Osteocyte (in vitro differentiated cells): ENCODE measurements at regions not wholly inside any gene's neighbourhood (a gene's known extent, or its start where the extent isn't known, plus 50 kb on each side); places are given as distances from the start of the nearest gene placed in this dataset.

Experiments used
- DNase-seq: peaks from one replicate; pipeline ENCODE4 v3.0.0; 2021; ENCODE audit warnings: mixed read lengths; ENCODE audit not compliant: unreplicated experiment; ENCODE audit errors: extremely low spot score
- H3K27ac Mint-ChIP-seq: one replicate; pipeline ENCODE4 v1.8.0; 2021; ENCODE audit warnings: mild to moderate bottlenecking, mixed read lengths; ENCODE audit not compliant: unreplicated experiment
- H3K27me3 Mint-ChIP-seq: one replicate; pipeline ENCODE4 v1.8.0; 2021; ENCODE audit warnings: mixed read lengths; ENCODE audit not compliant: unreplicated experiment
- H3K36me3 Mint-ChIP-seq: one replicate; pipeline ENCODE4 v1.8.0; 2021; ENCODE audit warnings: mixed read lengths; ENCODE audit not compliant: unreplicated experiment
- H3K4me1 Mint-ChIP-seq: one replicate; pipeline ENCODE4 v1.8.0; 2021; ENCODE audit warnings: mixed read lengths; ENCODE audit not compliant: unreplicated experiment
- H3K4me3 Mint-ChIP-seq: one replicate; pipeline ENCODE4 v1.8.0; 2021; ENCODE audit warnings: mild to moderate bottlenecking, moderate library complexity, mixed read lengths; ENCODE audit not compliant: unreplicated experiment
- H3K9me3 Mint-ChIP-seq: one replicate; pipeline ENCODE4 v1.8.0; 2021; ENCODE audit warnings: mixed read lengths; ENCODE audit not compliant: unreplicated experiment
- TF ChIP-seq, protein P1 (sequence below): fragments of 200-600 bp; sonication (generic); IDR thresholded peaks from 2 replicates; pipeline ENCODE4 v1.5.0; 2021; ENCODE audit warnings: antibody characterized with exemption, mild to moderate bottlenecking, moderate library complexity

DNA sequence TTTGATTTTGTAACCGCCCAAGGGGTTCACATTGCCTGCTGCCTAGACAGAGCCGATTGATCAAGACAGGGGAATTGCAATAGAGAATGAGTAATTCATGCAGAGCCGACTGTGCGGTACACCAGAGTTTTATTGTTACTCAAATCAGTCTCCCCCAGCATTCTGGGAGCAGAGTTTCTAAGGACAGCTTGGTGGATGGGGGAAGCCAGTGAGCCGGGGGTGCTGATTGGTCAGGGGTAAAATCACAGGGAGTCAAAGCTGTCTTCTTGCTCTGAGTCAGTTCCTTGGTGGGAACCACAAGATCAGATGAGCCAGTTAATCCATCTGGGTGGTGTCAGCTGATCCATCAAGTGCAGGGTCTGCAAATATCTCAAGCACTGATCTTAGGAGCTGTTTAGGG, 60.0 kb upstream of the EZR start:
- H3K4me3 Mint-ChIP-seq, result no peak overlapping the region
- peaks cover 3% of the 10 kb centered on the region for H3K4me1 Mint-ChIP-seq
- no peaks in the 10 kb centered on the region for H3K36me3 Mint-ChIP-seq
- H3K27me3 Mint-ChIP-seq, result peaks cover 5% of the 10 kb centered on the region
- TF ChIP-seq, protein P1, sequence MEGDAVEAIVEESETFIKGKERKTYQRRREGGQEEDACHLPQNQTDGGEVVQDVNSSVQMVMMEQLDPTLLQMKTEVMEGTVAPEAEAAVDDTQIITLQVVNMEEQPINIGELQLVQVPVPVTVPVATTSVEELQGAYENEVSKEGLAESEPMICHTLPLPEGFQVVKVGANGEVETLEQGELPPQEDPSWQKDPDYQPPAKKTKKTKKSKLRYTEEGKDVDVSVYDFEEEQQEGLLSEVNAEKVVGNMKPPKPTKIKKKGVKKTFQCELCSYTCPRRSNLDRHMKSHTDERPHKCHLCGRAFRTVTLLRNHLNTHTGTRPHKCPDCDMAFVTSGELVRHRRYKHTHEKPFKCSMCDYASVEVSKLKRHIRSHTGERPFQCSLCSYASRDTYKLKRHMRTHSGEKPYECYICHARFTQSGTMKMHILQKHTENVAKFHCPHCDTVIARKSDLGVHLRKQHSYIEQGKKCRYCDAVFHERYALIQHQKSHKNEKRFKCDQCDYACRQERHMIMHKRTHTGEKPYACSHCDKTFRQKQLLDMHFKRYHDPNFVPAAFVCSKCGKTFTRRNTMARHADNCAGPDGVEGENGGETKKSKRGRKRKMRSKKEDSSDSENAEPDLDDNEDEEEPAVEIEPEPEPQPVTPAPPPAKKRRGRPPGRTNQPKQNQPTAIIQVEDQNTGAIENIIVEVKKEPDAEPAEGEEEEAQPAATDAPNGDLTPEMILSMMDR, result no peak
- DNase-seq, result no peak
- H3K27ac Mint-ChIP-seq, result no peak overlapping the region
- H3K9me3 Mint-ChIP-seq, result peaks cover 13% of the 10 kb centered on the region

DNA sequence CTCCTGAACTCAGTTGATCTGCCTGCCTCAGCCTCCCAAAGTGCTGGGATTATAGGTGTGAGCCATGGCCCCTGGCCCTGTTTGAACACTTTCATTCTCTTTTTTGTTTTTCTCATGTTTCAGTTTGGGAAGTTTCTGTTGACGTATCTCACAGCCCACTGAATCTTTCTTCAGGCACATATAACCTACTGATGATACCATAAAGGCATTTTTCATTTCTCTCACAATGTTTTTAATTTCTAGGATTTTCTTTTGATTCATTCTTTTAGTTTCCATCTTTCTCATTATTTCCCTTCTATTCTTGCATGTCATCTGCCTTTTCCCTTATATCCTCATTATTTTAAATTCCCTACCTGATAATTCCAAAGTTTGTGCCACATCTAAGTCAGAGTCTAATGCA, 58.5 kb upstream of the EZR start:
- Mint-ChIP-seq H3K9me3 (peaks cover 13% of the 10 kb centered on the region), H3K4me3 (no peak overlapping the region), H3K27ac (no peak overlapping the region), H3K27me3 (peaks cover 9% of the 10 kb centered on the region), H3K4me1 (peaks cover 3% of the 10 kb centered on the region), H3K36me3 (no peaks in the 10 kb centered on the region)
- TF ChIP-seq, protein P1, result no peak
- DNase-seq, result no peak

DNA sequence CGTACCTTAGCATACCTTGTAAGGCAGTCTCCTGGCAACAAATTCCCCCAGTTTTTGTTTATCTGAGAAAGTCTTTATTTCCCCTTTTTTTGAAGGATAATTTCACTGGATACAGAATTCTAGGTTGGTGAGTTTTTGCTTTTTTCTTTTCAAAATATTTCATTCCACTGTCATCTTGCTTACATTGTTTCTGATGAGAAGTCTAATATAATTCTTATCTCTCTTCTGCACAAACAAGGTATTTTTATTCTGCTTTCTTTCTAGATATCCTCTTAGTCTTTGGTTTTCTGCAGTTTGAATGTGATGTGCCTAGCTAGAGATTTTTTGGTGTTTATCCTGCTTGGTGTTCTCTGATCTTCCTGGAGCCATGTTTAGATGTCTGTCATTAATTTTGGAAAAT, 57.7 kb upstream of the EZR start:
- Mint-ChIP-seq H3K27ac (no peak overlapping the region), H3K4me3 (no peak overlapping the region), H3K4me1 (peaks cover 3% of the 10 kb centered on the region), H3K36me3 (no peaks in the 10 kb centered on the region), H3K27me3 (peaks cover 9% of the 10 kb centered on the region), H3K9me3 (peaks cover 13% of the 10 kb centered on the region)
- DNase-seq, result no peak
- TF ChIP-seq, protein P1, result no peak

DNA sequence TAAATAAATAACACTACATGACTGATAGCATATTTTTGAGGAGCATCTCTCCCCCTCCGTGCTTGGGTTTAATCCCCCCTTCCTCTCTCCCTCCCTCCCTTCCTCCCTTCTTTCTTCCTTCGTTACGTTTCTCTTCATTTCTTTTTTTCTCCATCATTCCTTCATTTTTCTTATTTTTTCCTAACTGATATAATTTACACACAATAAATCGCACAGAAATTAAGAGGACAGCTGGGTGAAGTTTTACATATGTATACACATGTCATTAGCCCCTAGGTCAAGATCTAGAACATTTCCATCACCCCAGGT, 51.4 kb upstream of the EZR start:
- H3K27me3 Mint-ChIP-seq, result peaks cover 5% of the 10 kb centered on the region
- DNase-seq, result no peak
- H3K36me3 Mint-ChIP-seq, result no peaks in the 10 kb centered on the region
- peaks cover 10% of the 10 kb centered on the region for H3K4me1 Mint-ChIP-seq
- peak overlapping the region; percentile 2 for H3K27ac Mint-ChIP-seq
- H3K9me3 Mint-ChIP-seq, result no peaks in the 10 kb centered on the region
- TF ChIP-seq, protein P1, result no peak
- H3K4me3 Mint-ChIP-seq, result peak overlapping the region; percentile 45

GRCh38 chr6:158869826-158870648, 50.9 kb upstream of the EZR start:
- Mint-ChIP-seq H3K4me3 (peak overlapping the region; percentile 73), H3K4me1 (peaks cover 10% of the 10 kb centered on the region), H3K9me3 (no peaks in the 10 kb centered on the region), H3K36me3 (no peaks in the 10 kb centered on the region), H3K27ac (peak overlapping the region; percentile 87), H3K27me3 (peaks cover 5% of the 10 kb centered on the region)
- TF ChIP-seq, protein P1, result no peak
- no peak for DNase-seq
